ENCODE measurements at regions not wholly inside any gene's neighbourhood (a gene's known extent, or its start where the extent isn't known, plus 50 kb on each side); places are given as distances from the start of the nearest gene placed in this dataset.
"Not testable (repeated sequence)": the region's sequence is repeated elsewhere in the genome, so short reads cannot be mapped to it uniquely, and the experiment has no call there.

GRCh38 chr16:15219679-15220615 is 125.9 kb upstream of the RRN3 start:
- H3K4me2 ChIP-seq (replicated peaks; ENCODE audit: low read depth, low read length, poor library complexity, severe bottlenecking); H2AFZ ChIP-seq (ENCODE audit: insufficient read depth, low read depth, low read length, poor library complexity, severe bottlenecking); H3K4me1 ChIP-seq (ENCODE audit: control insufficient read depth in 2 of 2, insufficient read depth in 2 of 2, low read length in 2 of 2); H3K27me3 Mint-ChIP-seq; H4K20me1 ChIP-seq (ENCODE audit: control insufficient read depth, insufficient read depth, low read length, poor library complexity, severe bottlenecking); H3K36me3 ChIP-seq (replicated peaks in 1 of 2; ENCODE audit: control extremely low read depth in 1 of 2, control insufficient read depth in 1 of 2, extremely low read depth in 1 of 2, insufficient read depth in 2 of 2, low read length in 1 of 2); H3K79me2 ChIP-seq (ENCODE audit: control insufficient read depth, insufficient read depth, low read length); H3K9me3 Mint-ChIP-seq (ENCODE audit: insufficient read depth); H3K27me3 ChIP-seq (replicated peaks in 1 of 4; ENCODE audit: control extremely low read depth in 1 of 4, control insufficient read depth in 3 of 4, insufficient read depth in 4 of 4, low read length in 3 of 4); H3K4me3 ChIP-seq (ENCODE audit: control extremely low read depth in 1 of 5, extremely low read depth in 1 of 5, insufficient read depth in 1 of 5, low read depth in 2 of 5, low read length in 4 of 5); POLR2A ChIA-PET; intact Hi-C loops (cut with micrococcal nuclease); H3K27ac Mint-ChIP-seq; H3K4me1 Mint-ChIP-seq; CTCF ChIA-PET; H3K9me3 ChIP-seq (ENCODE audit: control extremely low read depth in 1 of 3, control insufficient read depth in 2 of 3, insufficient read depth in 1 of 3, low read length in 2 of 3); H3K4me3 Mint-ChIP-seq; H3K27ac ChIP-seq (ENCODE audit: low read length in 2 of 2); H3K9ac ChIP-seq (ENCODE audit: low read length): not testable (repeated sequence)
- ATAC-seq (ENCODE audit: low read depth) (peak; percentile 69), DNase-seq (peak; percentile 40)
- peak; percentile 75 for TF ChIP-seq CTCF (IDR thresholded peaks at IDR 0.05)
- no CpG with 5 or more reads among the region's 19 CpGs for WGBS (ENCODE audit: insufficient coverage)

GRCh38 chr16:15218856-15219500 is 124.9 kb upstream of the RRN3 start:
- H3K79me2 ChIP-seq (ENCODE audit: control insufficient read depth, insufficient read depth, low read length); H3K9me3 Mint-ChIP-seq (ENCODE audit: insufficient read depth); H3K27me3 Mint-ChIP-seq; intact Hi-C loops (cut with micrococcal nuclease); H4K20me1 ChIP-seq (ENCODE audit: control insufficient read depth, insufficient read depth, low read length, poor library complexity, severe bottlenecking); H3K4me3 Mint-ChIP-seq; H3K27me3 ChIP-seq (replicated peaks in 1 of 4; ENCODE audit: control extremely low read depth in 1 of 4, control insufficient read depth in 3 of 4, insufficient read depth in 4 of 4, low read length in 3 of 4); H3K27ac ChIP-seq (ENCODE audit: low read length in 2 of 2); CTCF ChIA-PET; H3K4me1 Mint-ChIP-seq; H2AFZ ChIP-seq (ENCODE audit: insufficient read depth, low read depth, low read length, poor library complexity, severe bottlenecking); H3K9me3 ChIP-seq (ENCODE audit: control extremely low read depth in 1 of 3, control insufficient read depth in 2 of 3, insufficient read depth in 1 of 3, low read length in 2 of 3); H3K36me3 ChIP-seq (replicated peaks in 1 of 2; ENCODE audit: control extremely low read depth in 1 of 2, control insufficient read depth in 1 of 2, extremely low read depth in 1 of 2, insufficient read depth in 2 of 2, low read length in 1 of 2); H3K27ac Mint-ChIP-seq; ATAC-seq (ENCODE audit: low read depth); H3K4me1 ChIP-seq (ENCODE audit: control insufficient read depth in 2 of 2, insufficient read depth in 2 of 2, low read length in 2 of 2); H3K4me3 ChIP-seq (ENCODE audit: control extremely low read depth in 1 of 5, extremely low read depth in 1 of 5, insufficient read depth in 1 of 5, low read depth in 2 of 5, low read length in 4 of 5); DNase-seq; H3K4me2 ChIP-seq (replicated peaks; ENCODE audit: low read depth, low read length, poor library complexity, severe bottlenecking); POLR2A ChIA-PET; H3K9ac ChIP-seq (ENCODE audit: low read length): not testable (repeated sequence)
- no CpG with 5 or more reads among the region's 9 CpGs for WGBS (ENCODE audit: insufficient coverage)

- POLR2A ChIA-PET; CTCF ChIA-PET; H3K79me2 ChIP-seq (ENCODE audit: control insufficient read depth, insufficient read depth, low read length); H3K27me3 ChIP-seq (replicated peaks in 1 of 4; ENCODE audit: control extremely low read depth in 1 of 4, control insufficient read depth in 3 of 4, insufficient read depth in 4 of 4, low read length in 3 of 4); H3K9ac ChIP-seq (ENCODE audit: low read length); ATAC-seq (ENCODE audit: low read depth); H3K4me3 ChIP-seq (ENCODE audit: control extremely low read depth in 1 of 5, extremely low read depth in 1 of 5, insufficient read depth in 1 of 5, low read depth in 2 of 5, low read length in 4 of 5); H3K27ac Mint-ChIP-seq; H3K4me3 Mint-ChIP-seq; DNase-seq; H4K20me1 ChIP-seq (ENCODE audit: control insufficient read depth, insufficient read depth, low read length, poor library complexity, severe bottlenecking); H3K27ac ChIP-seq (ENCODE audit: low read length in 2 of 2); H3K36me3 ChIP-seq (replicated peaks in 1 of 2; ENCODE audit: control extremely low read depth in 1 of 2, control insufficient read depth in 1 of 2, extremely low read depth in 1 of 2, insufficient read depth in 2 of 2, low read length in 1 of 2); H3K9me3 Mint-ChIP-seq (ENCODE audit: insufficient read depth); intact Hi-C loops (cut with micrococcal nuclease); H3K4me1 ChIP-seq (ENCODE audit: control insufficient read depth in 2 of 2, insufficient read depth in 2 of 2, low read length in 2 of 2); H3K9me3 ChIP-seq (ENCODE audit: control extremely low read depth in 1 of 3, control insufficient read depth in 2 of 3, insufficient read depth in 1 of 3, low read length in 2 of 3); H3K27me3 Mint-ChIP-seq; H2AFZ ChIP-seq (ENCODE audit: insufficient read depth, low read depth, low read length, poor library complexity, severe bottlenecking); H3K4me2 ChIP-seq (replicated peaks; ENCODE audit: low read depth, low read length, poor library complexity, severe bottlenecking); H3K4me1 Mint-ChIP-seq: not testable (repeated sequence)
- no CpG with 5 or more reads among the region's 10 CpGs for WGBS (ENCODE audit: insufficient coverage)
Measured at GRCh38 chr16:15207202-15207981, 113.3 kb upstream of the RRN3 start.

Measured in B cell (primary cell).